GM13976 (cell line): ENCODE measurements at regions not wholly inside any gene's neighbourhood (a gene's known extent, or its start where the extent isn't known, plus 50 kb on each side); places are given as distances from the start of the nearest gene placed in this dataset.
A peak's percentile ranks its signal among the peaks of the same experiment; 100 is the strongest.

ENCODE experiments used
- DNase-seq: peaks from one replicate; pipeline ENCODE4 v3.0.0; 2012; ENCODE audit warnings: low spot score
- in situ Hi-C: fragments of 300-500 bp; cut with MboI; formaldehyde crosslinking; loops from one replicate; pipeline ENCODE4 v1.12.0; 2022; ENCODE audit warnings: low sequenced_read_pairs, mixed read lengths, inconsistent platforms; ENCODE audit not compliant: unreplicated experiment
- TF ChIP-seq, protein P1 (sequence below): IDR thresholded peaks from 2 replicates; pipeline ENCODE4 v1.5.1; 2012; ENCODE audit warnings: borderline replicate concordance, mild to moderate bottlenecking; ENCODE audit not compliant: insufficient read depth; ENCODE audit errors: extremely low read depth, missing control alignments, control extremely low read depth

DNA sequence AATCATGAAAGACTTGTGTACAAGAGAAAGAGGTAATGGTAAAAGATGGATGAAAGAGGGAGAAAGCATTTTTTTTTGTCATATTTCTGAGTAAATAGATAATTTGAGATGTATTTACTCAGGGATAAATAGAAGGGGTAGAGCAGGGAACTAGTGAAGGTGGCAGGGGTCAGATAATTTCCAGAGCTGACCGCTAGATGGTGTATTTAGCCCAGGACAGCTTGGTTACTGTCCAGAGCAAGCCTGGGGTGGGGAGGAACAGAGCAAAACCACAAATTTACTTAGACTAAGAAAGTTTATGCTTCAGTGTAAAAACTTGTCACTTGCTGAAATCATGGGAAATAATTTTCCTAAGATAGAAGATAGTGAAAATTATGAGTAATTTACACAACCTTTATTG is 91.5 kb downstream of the XCL2 start:
- TF ChIP-seq, protein P1, sequence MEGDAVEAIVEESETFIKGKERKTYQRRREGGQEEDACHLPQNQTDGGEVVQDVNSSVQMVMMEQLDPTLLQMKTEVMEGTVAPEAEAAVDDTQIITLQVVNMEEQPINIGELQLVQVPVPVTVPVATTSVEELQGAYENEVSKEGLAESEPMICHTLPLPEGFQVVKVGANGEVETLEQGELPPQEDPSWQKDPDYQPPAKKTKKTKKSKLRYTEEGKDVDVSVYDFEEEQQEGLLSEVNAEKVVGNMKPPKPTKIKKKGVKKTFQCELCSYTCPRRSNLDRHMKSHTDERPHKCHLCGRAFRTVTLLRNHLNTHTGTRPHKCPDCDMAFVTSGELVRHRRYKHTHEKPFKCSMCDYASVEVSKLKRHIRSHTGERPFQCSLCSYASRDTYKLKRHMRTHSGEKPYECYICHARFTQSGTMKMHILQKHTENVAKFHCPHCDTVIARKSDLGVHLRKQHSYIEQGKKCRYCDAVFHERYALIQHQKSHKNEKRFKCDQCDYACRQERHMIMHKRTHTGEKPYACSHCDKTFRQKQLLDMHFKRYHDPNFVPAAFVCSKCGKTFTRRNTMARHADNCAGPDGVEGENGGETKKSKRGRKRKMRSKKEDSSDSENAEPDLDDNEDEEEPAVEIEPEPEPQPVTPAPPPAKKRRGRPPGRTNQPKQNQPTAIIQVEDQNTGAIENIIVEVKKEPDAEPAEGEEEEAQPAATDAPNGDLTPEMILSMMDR, result peak; percentile 9
- in situ Hi-C loops, result no loop called here
- DNase-seq, result no peak

GRCh38 chr1:168447871-168448270 is 95.9 kb downstream of the XCL2 start:
- DNase-seq, result no peak
- in situ Hi-C loops, result loop anchor here (10.0 to 25.0 kb wide), 2 partner anchors 117 to 889 kb away; no protein-coding TSS in a partner anchor
- TF ChIP-seq, protein P1, result no peak

DNA sequence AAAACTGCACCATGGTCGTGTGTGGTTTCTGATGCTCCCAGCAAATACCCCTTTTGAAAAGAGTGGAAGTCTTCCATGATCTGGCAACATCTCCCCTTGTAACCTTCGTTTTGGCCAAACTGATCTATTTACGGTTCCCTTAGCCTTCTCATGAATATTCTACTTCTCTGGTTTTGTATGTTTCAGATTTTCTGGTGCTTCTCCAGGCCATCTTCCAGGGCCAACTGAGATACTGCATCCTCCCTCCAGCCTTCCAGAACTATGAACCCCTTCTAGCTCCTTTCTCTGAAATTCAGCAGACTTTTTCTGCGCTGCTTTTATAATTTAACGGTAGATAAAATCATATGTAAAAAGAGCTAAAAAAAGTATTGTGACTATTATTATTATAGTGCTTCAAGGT is 97.7 kb downstream of the XCL2 start:
- TF ChIP-seq, protein P1, result no peak
- in situ Hi-C loops, result loop anchor here (10.0 to 25.0 kb wide), 2 partner anchors 119 to 891 kb away; no protein-coding TSS in a partner anchor

DNA sequence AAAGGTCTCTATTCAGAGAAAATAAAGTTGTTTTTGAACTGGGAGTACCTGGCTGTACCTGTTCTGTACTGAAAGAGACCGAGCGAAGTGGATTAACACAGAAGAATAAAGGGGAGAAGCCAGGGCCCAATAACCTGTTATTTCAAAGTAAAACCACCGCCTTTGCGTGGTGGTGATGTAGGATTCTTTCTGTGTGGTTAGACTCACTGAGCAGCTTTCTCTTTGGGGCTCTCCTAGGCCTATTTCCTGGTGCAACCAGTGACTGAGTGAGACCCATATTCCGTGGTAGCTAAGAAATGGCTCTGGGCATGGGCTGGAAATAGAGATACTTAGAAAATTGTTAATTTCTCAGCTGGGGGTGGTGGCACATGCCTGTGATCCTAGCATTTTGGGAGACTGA is 99.9 kb downstream of the XCL2 start:
- in situ Hi-C loops, result loop anchor here (10.0 to 25.0 kb wide), 2 partner anchors 121 to 893 kb away; no protein-coding TSS in a partner anchor
- DNase-seq, result no peak
- TF ChIP-seq, protein P1, result no peak

More for the DNA sequence above, 97.7 kb downstream of the XCL2 start:
- no peak for DNase-seq

DNA sequence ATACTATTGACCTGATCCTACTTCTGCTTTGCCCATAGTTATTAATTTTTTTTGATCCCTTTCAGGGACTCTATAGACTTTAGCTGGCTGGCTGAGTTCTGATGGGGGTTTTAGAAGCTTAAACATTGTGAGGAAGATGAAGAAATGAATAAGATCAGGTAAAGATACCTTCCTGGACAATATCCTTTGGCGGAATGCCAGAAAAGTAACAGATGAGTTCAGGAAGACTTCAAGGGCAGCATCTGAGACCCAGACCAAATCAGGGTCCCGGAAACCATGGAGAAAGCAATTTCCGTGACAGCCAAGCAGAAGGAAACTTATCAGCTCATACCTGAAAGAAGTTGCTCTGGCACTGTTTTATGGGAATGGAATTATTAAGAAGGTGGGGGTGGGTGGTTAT is 100.4 kb downstream of the XCL2 start:
- no peak for DNase-seq
- in situ Hi-C loops, result loop anchor here (10.0 to 25.0 kb wide), 2 partner anchors 121 to 894 kb away; no protein-coding TSS in a partner anchor
- TF ChIP-seq, protein P1, result no peak

DNA sequence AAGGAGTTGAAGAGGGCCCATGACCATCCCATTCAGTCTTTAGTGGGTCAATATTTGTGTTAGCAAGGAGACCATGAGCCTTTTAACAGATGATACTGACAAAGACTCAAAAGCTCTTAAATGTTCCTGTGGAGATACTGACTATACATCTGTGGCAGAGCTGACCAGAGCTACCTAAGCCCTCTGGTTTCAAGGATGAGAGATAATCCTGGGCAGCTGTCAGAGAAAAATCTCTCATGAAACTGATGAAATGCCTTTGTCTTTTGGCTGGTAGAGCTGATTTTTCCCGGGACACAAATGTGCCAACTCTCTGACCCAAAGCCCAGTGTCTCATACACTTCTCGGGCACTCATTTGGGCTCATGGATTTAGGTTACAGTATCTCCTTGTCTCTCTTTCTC is 100.9 kb downstream of the XCL2 start:
- in situ Hi-C loops, result loop anchor here (10.0 to 25.0 kb wide), 2 partner anchors 122 to 894 kb away; no protein-coding TSS in a partner anchor
- DNase-seq, result no peak
- TF ChIP-seq, protein P1, result no peak
